ENCODE measurements at regions not wholly inside any gene's neighbourhood (a gene's known extent, or its start where the extent isn't known, plus 50 kb on each side); places are given as distances from the start of the nearest gene placed in this dataset.
"Not testable (repeated sequence)": the region's sequence is repeated elsewhere in the genome, so short reads cannot be mapped to it uniquely, and the experiment has no call there.

DNA sequence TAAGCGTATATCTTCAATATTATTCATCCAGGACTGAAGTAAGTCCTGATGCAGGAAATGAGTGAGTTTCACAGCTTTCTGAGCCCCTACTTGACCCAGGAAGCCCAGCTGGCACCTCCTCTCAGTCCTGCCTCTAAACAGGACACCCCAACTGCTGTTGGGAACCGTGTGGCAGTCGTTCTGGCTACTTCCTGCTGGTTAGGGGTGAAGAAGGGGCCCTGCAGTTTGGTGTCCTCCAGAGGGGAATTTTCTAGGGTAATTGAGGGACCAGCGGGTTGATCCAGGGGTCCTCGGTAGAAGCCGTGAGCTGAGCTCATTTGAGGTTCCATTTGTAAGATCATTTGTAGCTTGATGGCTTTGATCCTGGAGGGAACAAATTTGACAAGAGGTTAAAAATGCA, 253.2 kb upstream of the MBL2 start:
- TF ChIP-seq POLR2A (IDR thresholded peaks at IDR 0.05); POLR2AphosphoS5 (IDR thresholded peaks at IDR 0.05; ENCODE audit: insufficient read depth in 1 of 2, low read depth in 1 of 2): not testable (repeated sequence)
